Neutrophil (primary cell): ENCODE measurements at regions not wholly inside any gene's neighbourhood (a gene's known extent, or its start where the extent isn't known, plus 50 kb on each side); places are given as distances from the start of the nearest gene placed in this dataset.

Experiments used
- H3K27ac ChIP-seq: fragments of 200-600 bp; sonication (generic); 2 replicates; pipeline ENCODE4 v1.5.1; 2016; ENCODE audit warnings: mild to moderate bottlenecking, moderate library complexity
- H3K27me3 ChIP-seq: fragments of 200-600 bp; sonication (generic); 2 replicates; pipeline ENCODE4 v1.6.0; 2016; ENCODE audit warnings: mild to moderate bottlenecking
- H3K36me3 ChIP-seq: fragments of 200-600 bp; sonication (generic); 2 replicates; pipeline ENCODE4 v1.5.1; 2017
- H3K4me1 ChIP-seq, 2 experiments: fragments of 200-600 bp in 1 of 2; sonication (generic) in 1 of 2; 1 replicate in 1 of 2; 2 replicates in 1 of 2; pipeline versions ENCODE4 v1.5.1 to v1.6.1; 2013 to 2016; ENCODE audit warnings: low read depth in 1 of 2, low read length in 1 of 2, mild to moderate bottlenecking in 1 of 2, moderate library complexity in 1 of 2; ENCODE audit not compliant: control insufficient read depth in 1 of 2, insufficient read depth in 1 of 2
- H3K4me3 ChIP-seq, 2 experiments: fragments of 200-600 bp in 1 of 2; sonication (generic) in 1 of 2; 1 replicate in 1 of 2; 2 replicates in 1 of 2; pipeline ENCODE4 v1.5.1; 2013 to 2016; ENCODE audit warnings: low read depth in 1 of 2, low read length in 1 of 2, mild to moderate bottlenecking in 1 of 2, moderate library complexity in 1 of 2
- H3K9me3 ChIP-seq: fragments of 200-600 bp; sonication (generic); 2 replicates; pipeline ENCODE4 v1.5.1; 2016
- CTCF ChIP-seq: fragments of 200-600 bp; sonication (generic); IDR thresholded peaks from 2 replicates; pipeline ENCODE4 v1.5.1; 2016; ENCODE audit warnings: antibody characterized with exemption

DNA sequence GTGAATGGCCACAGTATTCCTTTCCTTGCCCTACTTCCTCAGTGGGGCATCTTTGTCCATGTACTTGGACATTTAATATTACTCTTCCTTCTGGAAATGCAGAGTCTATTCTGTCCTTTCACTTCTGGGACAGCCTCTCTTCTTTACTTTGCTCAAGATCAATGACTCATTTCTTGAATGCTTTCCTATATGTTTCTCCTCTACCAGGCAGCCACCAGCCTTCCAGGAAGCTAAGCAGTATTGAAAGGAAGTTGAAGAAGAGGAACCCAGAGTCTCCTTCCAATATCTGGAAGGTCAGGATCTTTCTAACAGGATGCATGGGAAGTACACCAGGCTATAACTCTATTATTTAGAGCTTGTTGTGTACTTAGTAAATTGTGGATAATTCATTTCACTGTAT lies 182.8 kb downstream of the CD47 start:
- no peaks in the 10 kb centered on the region for H3K36me3 ChIP-seq
- no peaks in the 10 kb centered on the region for H3K4me1 ChIP-seq
- no peak overlapping the region for H3K4me3 ChIP-seq
- TF ChIP-seq CTCF: no peak
- H3K27ac ChIP-seq: no peak overlapping the region
- no peaks in the 10 kb centered on the region for H3K9me3 ChIP-seq
- no peaks in the 10 kb centered on the region for H3K27me3 ChIP-seq

- H3K4me3 ChIP-seq: no peak overlapping the region
- H3K9me3 ChIP-seq: no peaks in the 10 kb centered on the region
- no peaks in the 10 kb centered on the region for H3K4me1 ChIP-seq
- no peak overlapping the region for H3K27ac ChIP-seq
- no peak for TF ChIP-seq CTCF
- no peaks in the 10 kb centered on the region for H3K27me3 ChIP-seq
- no peaks in the 10 kb centered on the region for H3K36me3 ChIP-seq
Measured at GRCh38 chr3:107904536-107905066, 186.2 kb downstream of the CD47 start.

DNA sequence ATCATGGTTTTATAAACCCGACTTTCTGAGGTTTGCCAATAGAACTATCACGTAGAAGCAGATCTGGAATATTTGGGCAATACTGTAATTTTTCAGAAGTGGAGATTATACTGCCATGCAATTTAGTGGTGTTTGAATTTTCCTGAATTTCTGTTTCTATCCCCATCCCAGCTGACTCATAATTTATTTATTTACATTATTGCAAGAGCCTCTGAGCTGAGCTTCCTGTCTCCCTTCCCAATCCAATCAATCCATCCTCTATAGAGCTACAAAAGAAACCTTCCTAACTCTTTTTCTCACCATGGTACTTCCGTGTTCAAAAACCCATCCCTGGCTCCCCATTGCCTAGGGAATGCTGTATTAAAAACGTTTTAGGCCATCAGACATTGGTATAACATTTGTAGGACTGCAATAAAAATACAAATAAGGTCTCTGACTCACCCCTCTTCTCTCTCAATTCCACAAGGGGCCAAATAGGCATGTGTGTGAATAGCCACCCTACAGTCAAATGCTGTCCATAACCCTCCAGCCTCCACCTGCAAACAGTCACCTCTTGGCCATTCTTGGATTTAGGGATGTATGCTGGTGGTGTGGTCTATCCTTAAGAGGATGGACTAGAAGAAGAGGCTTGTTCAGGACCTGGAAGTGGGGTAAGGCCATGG lies 190.7 kb downstream of the CD47 start:
- H3K27me3 ChIP-seq: peaks cover 5% of the 10 kb centered on the region
- no peaks in the 10 kb centered on the region for H3K36me3 ChIP-seq
- H3K4me3 ChIP-seq: no peak overlapping the region
- H3K9me3 ChIP-seq: no peaks in the 10 kb centered on the region
- H3K27ac ChIP-seq: no peak overlapping the region
- TF ChIP-seq CTCF: no peak
- H3K4me1 ChIP-seq: no peaks in the 10 kb centered on the region

- Histone ChIP-seq H3K4me3 (no peak overlapping the region), H3K9me3 (no peaks in the 10 kb centered on the region), H3K36me3 (no peaks in the 10 kb centered on the region), H3K27ac (no peak overlapping the region), H3K4me1 (no peaks in the 10 kb centered on the region), H3K27me3 (peaks cover 10% of the 10 kb centered on the region)
- no peak for TF ChIP-seq CTCF
Measured at GRCh38 chr3:107897471-107898061, 193.3 kb downstream of the CD47 start.

DNA sequence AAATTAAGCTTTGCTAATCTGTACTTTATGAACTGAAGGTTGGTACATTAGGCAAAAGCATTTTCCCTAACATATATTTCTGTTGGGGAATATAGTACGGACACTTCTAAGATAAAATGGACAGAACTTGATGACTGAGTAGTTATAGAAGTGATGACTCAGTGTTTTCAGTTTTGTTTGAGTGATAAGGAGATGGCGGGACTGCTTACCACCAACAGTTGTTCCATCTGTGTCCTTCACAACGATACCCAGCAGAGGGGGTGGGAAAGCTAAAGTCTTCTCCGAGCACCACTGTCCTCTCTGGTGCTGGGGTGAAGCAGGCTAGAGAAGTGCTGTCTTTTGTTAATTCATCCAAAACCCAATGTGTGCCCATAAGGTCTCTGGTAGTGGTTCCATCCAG lies 195.8 kb downstream of the CD47 start:
- H3K9me3 ChIP-seq: no peaks in the 10 kb centered on the region
- peaks cover 13% of the 10 kb centered on the region for H3K27me3 ChIP-seq
- no peaks in the 10 kb centered on the region for H3K4me1 ChIP-seq
- no peak overlapping the region for H3K4me3 ChIP-seq
- TF ChIP-seq CTCF: no peak
- no peaks in the 10 kb centered on the region for H3K36me3 ChIP-seq
- H3K27ac ChIP-seq: no peak overlapping the region
